NCI-H345 (cell line): ENCODE measurements at regions not wholly inside any gene's neighbourhood (a gene's known extent, or its start where the extent isn't known, plus 50 kb on each side); places are given as distances from the start of the nearest gene placed in this dataset.
A peak's percentile ranks its signal among the peaks of the same experiment; 100 is the strongest.

Experiments used
- DNase-seq: peaks from one replicate; lab custom pipeline; 2025; lab: John Stamatoyannopoulos, UW

DNA sequence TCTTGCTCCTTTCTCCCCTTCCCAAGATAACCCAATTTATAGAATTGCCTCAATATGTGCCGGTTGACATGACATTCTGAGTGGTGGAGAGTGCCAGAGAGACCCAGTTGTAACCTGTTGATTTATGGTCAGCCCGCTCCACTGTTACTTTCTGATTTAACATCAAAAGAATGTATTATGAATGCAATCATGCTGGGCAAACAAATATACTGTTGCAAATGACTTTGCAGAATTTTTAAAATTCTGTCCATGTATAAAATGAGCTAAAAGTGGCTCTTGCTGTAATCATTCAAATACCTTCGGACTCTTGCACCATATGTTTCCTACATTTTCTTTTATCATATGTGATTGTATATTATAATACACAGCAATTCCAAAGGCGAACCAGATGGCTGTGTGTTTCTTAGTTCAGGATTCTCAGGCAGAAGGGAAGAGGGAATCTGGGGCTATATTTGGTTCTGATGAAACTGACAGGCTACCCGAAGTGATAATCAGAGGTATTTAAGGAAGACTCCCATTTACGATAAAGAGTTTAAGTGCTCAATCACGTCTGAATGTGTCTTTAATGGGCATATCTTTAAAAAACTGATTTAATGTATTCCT is 131.7 kb downstream of the CLCN4 start:
- DNase-seq = no peak

DNA sequence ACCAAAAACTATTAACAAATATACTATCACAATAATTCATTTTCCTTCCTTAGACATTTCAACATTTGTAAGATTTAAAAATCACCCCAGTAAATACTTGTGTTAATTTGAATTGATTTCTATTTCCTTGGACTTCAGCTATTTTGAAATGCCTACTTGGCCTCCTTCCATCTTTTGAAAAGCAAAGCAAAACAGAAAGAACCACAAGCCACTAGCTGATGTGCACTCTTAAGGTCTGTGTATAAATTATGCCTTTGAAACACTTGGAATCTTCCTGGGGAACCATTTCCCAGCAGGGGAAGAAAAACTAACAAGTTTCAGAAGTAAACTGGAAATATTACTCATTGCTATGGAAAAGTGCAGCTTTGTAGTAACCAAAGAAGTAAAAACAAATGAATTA is 139.8 kb downstream of the CLCN4 start:
- no peak for DNase-seq

DNA sequence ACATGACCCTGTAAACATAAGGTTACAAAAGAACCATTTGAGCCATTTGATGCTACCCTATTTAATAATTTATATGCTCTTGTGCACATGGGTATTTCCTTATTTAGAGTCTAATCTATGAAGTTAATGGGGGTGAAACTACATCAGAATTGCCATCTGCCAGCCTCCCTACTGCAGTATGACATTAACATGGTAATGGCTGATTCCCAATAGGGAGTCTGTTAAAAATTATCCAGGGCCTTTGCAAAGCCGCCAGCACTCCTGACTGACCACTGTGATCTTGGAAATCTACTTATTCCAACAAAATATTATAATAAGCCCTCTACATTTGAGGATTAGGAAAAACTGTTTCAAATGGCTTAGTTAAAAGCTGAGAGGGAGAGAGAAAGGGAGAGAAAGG is 153.7 kb downstream of the CLCN4 start:
- DNase-seq = no peak

DNA sequence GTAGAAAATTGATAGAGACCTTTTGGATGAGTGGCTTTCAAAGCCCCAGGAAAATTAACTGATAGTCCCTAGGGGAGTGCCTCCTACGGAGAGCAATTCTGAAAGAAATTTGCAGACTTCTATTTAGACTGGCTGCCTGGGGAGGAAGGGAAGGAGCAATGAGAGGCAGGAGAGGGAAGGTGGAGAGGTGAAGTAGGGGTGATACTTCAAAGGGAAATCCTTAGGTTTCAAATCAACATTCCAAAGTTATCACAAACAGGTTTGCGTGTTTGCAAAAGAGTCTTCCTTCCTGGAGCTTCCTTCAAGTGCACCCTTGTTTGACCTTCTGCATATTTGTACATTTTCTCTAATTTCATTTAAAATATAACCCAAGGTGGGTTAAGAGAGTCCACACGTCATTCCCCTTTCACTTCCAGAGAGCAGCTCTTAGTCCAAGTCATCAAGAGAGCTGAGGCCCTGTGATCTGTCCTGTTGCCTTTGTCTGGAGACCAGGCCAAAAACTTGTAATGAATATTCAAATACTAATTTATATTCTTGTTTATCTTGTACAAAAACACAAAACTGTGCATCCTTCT is 157.8 kb downstream of the CLCN4 start:
- DNase-seq = no peak

DNA sequence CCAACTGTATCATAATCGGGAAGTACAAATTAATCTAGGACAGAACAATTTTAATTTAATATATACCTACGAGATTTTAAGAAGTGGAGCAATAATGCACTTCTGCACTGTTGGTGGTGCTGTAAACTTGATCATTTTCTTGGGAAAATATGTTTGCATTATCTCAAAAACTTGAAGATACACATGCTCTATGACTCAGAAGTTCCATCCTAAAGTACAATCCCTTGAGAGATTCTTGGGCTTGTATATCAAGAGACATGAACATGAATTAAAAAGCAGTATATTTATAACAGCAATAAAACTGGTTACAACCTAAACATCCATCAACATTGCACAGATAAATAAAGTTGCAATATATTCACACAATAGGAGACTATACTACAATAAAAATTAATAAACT is 168.8 kb downstream of the CLCN4 start:
- DNase-seq = no peak

GRCh38 chrX:10326578-10326977 is 169.8 kb downstream of the CLCN4 start:
- DNase-seq = peak; percentile 2

GRCh38 chrX:10327651-10328050 is 170.9 kb downstream of the CLCN4 start:
- no peak for DNase-seq

GRCh38 chrX:10329984-10330383 is 173.2 kb downstream of the CLCN4 start:
- no peak for DNase-seq

DNA sequence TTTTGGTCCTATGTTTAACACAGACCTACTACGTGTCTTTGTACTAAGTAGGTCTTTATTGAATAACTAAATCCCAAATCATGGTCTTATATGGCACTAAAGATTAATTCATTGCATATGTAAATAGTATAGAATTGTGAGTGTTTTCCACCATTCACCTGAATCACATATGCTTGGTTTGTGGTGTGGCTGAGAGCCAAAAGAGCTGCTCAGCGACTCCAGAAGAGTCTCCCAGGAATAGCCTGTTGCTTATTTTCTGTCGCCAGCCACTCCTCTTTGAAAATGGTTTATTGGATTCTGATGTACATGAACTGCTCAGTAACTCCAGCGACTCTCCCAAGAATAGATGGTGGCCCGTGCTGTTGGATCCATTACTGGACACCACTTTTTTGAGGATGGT is 184.5 kb downstream of the CLCN4 start:
- DNase-seq = no peak

DNA sequence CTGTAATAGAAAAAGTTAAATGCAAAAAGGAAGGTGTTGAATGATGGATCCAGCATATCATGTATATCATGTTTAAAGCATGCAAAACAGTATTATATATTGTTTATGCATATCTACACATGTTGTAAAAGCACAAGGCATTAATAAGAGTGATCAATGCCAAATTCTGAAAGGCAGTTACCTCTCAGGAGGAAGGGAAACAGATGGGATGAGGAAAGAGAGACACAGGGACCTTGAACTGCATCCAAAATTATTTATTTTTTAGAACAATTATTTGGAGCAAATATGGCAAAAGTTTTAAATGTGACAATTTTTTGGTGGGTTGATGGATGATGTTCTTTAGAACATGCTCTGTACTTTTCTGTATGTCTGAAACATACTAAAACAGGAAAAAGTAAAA is 193.4 kb downstream of the CLCN4 start:
- no peak for DNase-seq

- DNase-seq = no peak
These were observed 194.2 kb downstream of the CLCN4 start for GRCh38 chrX:10350981-10351380.

GRCh38 chrX:10352536-10352935 is 195.8 kb downstream of the CLCN4 start:
- no peak for DNase-seq

- DNase-seq = no peak
These were observed 200.2 kb downstream of the CLCN4 start for GRCh38 chrX:10356979-10357378.

DNA sequence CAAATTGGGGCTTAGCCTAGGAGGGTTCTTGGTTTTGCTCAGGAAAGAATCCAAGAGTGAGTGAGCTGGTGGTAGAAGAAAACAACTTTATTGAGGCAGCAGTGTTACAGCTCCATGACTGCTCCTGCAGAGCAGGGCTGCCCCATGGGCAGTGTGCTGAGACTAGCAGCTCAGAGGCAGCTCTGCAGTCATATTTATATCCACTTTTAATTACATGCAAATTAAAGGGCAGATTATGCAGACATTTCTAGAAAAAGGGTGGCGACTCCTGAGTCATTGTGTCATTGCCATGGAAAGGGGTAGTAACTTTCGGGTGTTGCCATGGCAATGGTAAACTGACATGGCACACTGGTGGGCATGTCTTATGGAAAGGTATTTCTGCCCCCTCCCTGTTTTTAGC is 202.2 kb downstream of the CLCN4 start:
- DNase-seq = no peak

- DNase-seq = no peak
These were observed 203.3 kb downstream of the CLCN4 start for GRCh38 chrX:10360116-10360515.

- DNase-seq = no peak
These were observed 208.9 kb downstream of the CLCN4 start for GRCh38 chrX:10365532-10366265.

DNA sequence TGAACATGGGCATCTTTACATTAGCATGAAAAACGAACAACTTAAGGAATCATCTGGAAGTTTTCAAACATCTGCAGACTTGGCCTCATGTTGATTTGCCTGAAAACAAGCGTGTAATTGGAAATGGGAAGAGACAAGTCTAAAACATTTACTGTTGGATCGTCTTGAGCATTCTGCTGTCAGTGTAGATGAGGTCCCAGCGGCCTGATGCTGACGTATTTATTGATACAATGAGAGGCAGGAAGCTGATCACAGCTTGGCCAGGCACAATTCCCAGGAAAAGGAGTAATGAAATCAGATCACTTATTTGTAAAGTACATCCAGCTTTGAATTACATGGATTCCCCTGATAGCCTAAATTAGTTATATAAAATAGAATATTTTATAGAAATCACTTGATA is 210.6 kb downstream of the CLCN4 start:
- no peak for DNase-seq

GRCh38 chrX:10370976-10371375 is 214.2 kb downstream of the CLCN4 start:
- DNase-seq = no peak

GRCh38 chrX:10377427-10377826 is 220.7 kb downstream of the CLCN4 start:
- no peak for DNase-seq

- no peak for DNase-seq
These were observed 223.1 kb downstream of the CLCN4 start for GRCh38 chrX:10379878-10380277.

GRCh38 chrX:10380300-10380699 is 223.5 kb downstream of the CLCN4 start:
- DNase-seq = no peak

DNA sequence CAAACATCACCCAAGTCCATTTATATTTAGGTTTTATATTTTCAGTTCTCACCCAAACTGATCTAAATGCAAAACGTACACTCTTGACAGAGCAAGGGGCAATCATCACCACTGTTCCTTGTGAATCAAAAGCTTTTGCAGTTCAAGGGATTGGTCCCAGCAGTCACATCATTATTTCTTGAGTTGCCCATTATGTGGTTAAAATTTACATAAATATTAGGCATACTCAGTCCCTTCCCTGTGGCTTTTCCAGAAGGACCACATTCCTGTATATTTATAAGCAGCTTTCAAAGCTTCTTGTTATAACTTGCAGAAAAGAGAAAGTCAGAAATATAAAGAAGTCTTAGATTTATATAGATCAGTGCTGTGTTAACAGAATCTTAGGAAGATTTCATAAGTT is 224.4 kb downstream of the CLCN4 start:
- DNase-seq = no peak

DNA sequence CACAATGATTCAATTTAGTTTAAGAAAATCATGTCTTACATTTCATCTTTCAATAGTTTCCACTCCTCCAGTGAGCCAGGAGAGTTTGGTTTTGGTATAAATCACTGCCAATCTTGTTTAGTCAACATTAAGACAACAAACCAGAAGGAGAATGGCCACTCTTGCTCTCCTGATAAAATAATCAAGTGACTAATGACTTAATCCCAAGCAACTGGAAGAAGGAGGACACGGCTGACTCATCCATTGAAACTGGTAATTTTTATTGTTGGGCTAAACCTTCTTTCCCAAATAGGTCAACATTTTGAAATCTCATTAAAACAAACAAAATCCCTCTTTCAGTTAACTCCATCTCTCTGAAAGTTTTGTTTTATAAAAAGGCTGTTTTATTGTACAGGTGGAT is 230.2 kb downstream of the CLCN4 start:
- DNase-seq = no peak

DNA sequence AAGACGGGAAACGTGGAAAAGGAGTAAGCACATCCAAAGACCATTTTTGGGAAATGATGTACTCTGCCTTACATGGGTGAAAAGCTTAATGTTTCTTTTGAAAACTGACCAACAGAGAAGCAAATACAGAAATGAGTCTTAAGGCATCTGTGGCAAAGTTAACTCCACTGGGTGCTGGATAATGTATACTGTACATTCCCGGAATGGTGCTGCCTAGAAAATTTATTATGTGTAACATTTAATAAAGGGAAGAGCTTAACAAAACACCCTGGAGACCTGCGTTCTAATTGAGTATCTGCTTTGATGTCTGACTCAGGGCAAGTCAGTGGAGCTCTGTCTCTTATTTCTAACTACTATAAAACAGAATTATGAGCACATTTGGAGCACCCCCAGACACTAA is 230.2 kb downstream of the MID1 start:
- no peak for DNase-seq
